ENCODE measurements at regions not wholly inside any gene's neighbourhood (a gene's known extent, or its start where the extent isn't known, plus 50 kb on each side); places are given as distances from the start of the nearest gene placed in this dataset.

- no peak for DNase-seq (ENCODE audit: unreplicated experiment)
- no peak overlapping the region for H3K4me3 Mint-ChIP-seq (ENCODE audit: unreplicated experiment)
- no peak overlapping the region for H3K27ac Mint-ChIP-seq (ENCODE audit: low read depth, unreplicated experiment)
- CTCF ChIA-PET: interaction anchor here (0.5 kb wide), 1 partner anchor 54 kb away, joined by 3 read pairs; no protein-coding TSS in a partner anchor
- H3K4me1 Mint-ChIP-seq (ENCODE audit: insufficient read depth, unreplicated experiment): no peaks in the 10 kb centered on the region
- intact Hi-C loops (cut with micrococcal nuclease): no loop called here
- POLR2A ChIA-PET: no interaction called here
- no peaks in the 10 kb centered on the region for H3K36me3 Mint-ChIP-seq (ENCODE audit: insufficient read depth, unreplicated experiment)
- no TSS peak for BruUV-seq (replicated peaks)
- TF ChIP-seq, protein P1, sequence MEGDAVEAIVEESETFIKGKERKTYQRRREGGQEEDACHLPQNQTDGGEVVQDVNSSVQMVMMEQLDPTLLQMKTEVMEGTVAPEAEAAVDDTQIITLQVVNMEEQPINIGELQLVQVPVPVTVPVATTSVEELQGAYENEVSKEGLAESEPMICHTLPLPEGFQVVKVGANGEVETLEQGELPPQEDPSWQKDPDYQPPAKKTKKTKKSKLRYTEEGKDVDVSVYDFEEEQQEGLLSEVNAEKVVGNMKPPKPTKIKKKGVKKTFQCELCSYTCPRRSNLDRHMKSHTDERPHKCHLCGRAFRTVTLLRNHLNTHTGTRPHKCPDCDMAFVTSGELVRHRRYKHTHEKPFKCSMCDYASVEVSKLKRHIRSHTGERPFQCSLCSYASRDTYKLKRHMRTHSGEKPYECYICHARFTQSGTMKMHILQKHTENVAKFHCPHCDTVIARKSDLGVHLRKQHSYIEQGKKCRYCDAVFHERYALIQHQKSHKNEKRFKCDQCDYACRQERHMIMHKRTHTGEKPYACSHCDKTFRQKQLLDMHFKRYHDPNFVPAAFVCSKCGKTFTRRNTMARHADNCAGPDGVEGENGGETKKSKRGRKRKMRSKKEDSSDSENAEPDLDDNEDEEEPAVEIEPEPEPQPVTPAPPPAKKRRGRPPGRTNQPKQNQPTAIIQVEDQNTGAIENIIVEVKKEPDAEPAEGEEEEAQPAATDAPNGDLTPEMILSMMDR (IDR thresholded peaks at IDR 0.05; ENCODE audit: unreplicated experiment): no peak
- peaks cover 82% of the 10 kb centered on the region for H3K27me3 Mint-ChIP-seq (ENCODE audit: insufficient read depth, unreplicated experiment)
- no peaks in the 10 kb centered on the region for H3K9me3 Mint-ChIP-seq (ENCODE audit: unreplicated experiment)
Observed at GRCh38 chr10:59106441-59106840, 70.0 kb upstream of the PHYHIPL start.

- Mint-ChIP-seq H3K36me3 (ENCODE audit: insufficient read depth, unreplicated experiment) (no peaks in the 10 kb centered on the region), H3K9me3 (ENCODE audit: unreplicated experiment) (no peaks in the 10 kb centered on the region), H3K4me1 (ENCODE audit: insufficient read depth, unreplicated experiment) (no peaks in the 10 kb centered on the region), H3K27me3 (ENCODE audit: insufficient read depth, unreplicated experiment) (peaks cover 89% of the 10 kb centered on the region), H3K4me3 (ENCODE audit: unreplicated experiment) (no peak overlapping the region), H3K27ac (ENCODE audit: low read depth, unreplicated experiment) (no peak overlapping the region)
- intact Hi-C loops (cut with micrococcal nuclease): no loop called here
- CTCF ChIA-PET: no interaction called here
- no TSS peak for BruUV-seq (replicated peaks)
- POLR2A ChIA-PET: no interaction called here
- TF ChIP-seq, protein P1 (IDR thresholded peaks at IDR 0.05; ENCODE audit: unreplicated experiment): no peak
- no peak for DNase-seq (ENCODE audit: unreplicated experiment)
Observed at GRCh38 chr10:59107147-59107546, 69.3 kb upstream of the PHYHIPL start.

DNA sequence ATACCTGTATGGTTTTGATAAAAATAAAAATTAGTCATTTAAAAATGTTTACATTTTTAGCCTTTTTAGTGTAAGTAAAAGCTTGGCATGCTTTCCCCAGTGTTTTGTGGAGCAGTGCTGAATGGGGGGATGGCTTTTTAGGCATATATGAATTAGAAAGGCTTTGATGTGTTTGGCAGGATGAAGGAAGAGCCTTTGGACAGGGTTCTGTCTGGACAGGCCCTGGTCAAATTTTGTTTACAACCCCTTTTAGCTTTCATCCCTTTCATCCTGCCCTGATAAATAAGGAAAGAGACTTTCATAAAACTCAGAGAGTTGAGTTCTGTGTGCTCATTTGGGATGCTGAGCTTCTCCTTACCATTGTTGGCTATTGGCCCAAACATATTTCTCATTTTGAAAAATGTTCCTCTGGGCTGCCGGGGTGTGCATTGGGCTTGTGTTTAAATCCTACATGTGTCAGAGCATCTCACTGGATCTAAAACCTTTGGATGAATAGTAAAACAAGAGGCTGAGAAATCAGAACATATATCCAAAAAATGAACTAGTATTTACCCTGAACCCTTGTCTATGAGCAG is 68.1 kb upstream of the PHYHIPL start:
- no peak overlapping the region for H3K27ac Mint-ChIP-seq (ENCODE audit: low read depth, unreplicated experiment)
- ChIA-PET POLR2A (interaction anchor here (0.6 kb wide), 1 partner anchor 1923 kb away, joined by 4 read pairs; no protein-coding TSS in a partner anchor), CTCF (interaction anchor here (0.6 kb wide), 1 partner anchor 647 kb away, joined by 3 read pairs; no protein-coding TSS in a partner anchor)
- TF ChIP-seq, protein P1 (IDR thresholded peaks at IDR 0.05; ENCODE audit: unreplicated experiment): no peak
- H3K4me1 Mint-ChIP-seq (ENCODE audit: insufficient read depth, unreplicated experiment): no peaks in the 10 kb centered on the region
- no TSS peak for BruUV-seq (replicated peaks)
- H3K4me3 Mint-ChIP-seq (ENCODE audit: unreplicated experiment): no peak overlapping the region
- intact Hi-C loops (cut with micrococcal nuclease): no loop called here
- H3K9me3 Mint-ChIP-seq (ENCODE audit: unreplicated experiment): no peaks in the 10 kb centered on the region
- H3K36me3 Mint-ChIP-seq (ENCODE audit: insufficient read depth, unreplicated experiment): no peaks in the 10 kb centered on the region
- peaks cover 100% of the 10 kb centered on the region for H3K27me3 Mint-ChIP-seq (ENCODE audit: insufficient read depth, unreplicated experiment)
- DNase-seq (ENCODE audit: unreplicated experiment): no peak

GRCh38 chr10:59108886-59109288 is 67.6 kb upstream of the PHYHIPL start:
- TF ChIP-seq, protein P1 (IDR thresholded peaks at IDR 0.05; ENCODE audit: unreplicated experiment): no peak
- Mint-ChIP-seq H3K4me3 (ENCODE audit: unreplicated experiment) (no peak overlapping the region), H3K27ac (ENCODE audit: low read depth, unreplicated experiment) (no peak overlapping the region), H3K9me3 (ENCODE audit: unreplicated experiment) (no peaks in the 10 kb centered on the region), H3K27me3 (ENCODE audit: insufficient read depth, unreplicated experiment) (peaks cover 100% of the 10 kb centered on the region), H3K36me3 (ENCODE audit: insufficient read depth, unreplicated experiment) (no peaks in the 10 kb centered on the region), H3K4me1 (ENCODE audit: insufficient read depth, unreplicated experiment) (no peaks in the 10 kb centered on the region)
- no peak for DNase-seq (ENCODE audit: unreplicated experiment)
- intact Hi-C loops (cut with micrococcal nuclease): no loop called here
- ChIA-PET POLR2A (no interaction called here), CTCF (interaction anchor here (0.6 kb wide), 1 partner anchor 647 kb away, joined by 3 read pairs; no protein-coding TSS in a partner anchor)
- no TSS peak for BruUV-seq (replicated peaks)
